ENCODE measurements at regions not wholly inside any gene's neighbourhood (a gene's known extent, or its start where the extent isn't known, plus 50 kb on each side); places are given as distances from the start of the nearest gene placed in this dataset.

DNA sequence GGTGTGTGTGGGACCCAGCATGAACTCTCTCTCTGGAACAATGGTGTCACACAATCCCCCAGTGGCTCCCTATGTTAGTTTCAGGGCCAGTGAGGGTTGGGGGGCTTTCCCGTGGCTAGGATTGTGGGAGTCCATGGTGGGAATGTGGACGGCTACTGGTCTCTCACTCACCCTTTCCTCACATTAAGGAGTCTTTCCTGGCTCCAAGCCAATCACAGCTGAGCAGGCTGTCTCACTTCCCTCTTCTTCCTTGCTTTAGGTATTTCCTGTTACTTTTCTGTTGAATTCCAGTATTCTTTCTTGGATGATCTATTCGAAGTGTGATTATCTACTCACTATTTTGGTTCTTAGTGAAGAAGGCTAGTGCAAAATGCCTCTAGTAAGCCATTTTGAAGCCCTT is 324.4 kb upstream of the MPDZ start:
- TF ChIP-seq EZH2 (IDR thresholded peaks at IDR 0.05; ENCODE audit: insufficient read depth, poor library complexity, severe bottlenecking) (no peak), EZH2phosphoT487 (IDR thresholded peaks at IDR 0.05; ENCODE audit: insufficient read depth, low read depth) (no peak)

All from GM23248 (cell line).